IPS-18a (cell line): ENCODE measurements at regions not wholly inside any gene's neighbourhood (a gene's known extent, or its start where the extent isn't known, plus 50 kb on each side); places are given as distances from the start of the nearest gene placed in this dataset.
A peak's percentile ranks its signal among the peaks of the same experiment; 100 is the strongest.
"Not testable (repeated sequence)": the region's sequence is repeated elsewhere in the genome, so short reads cannot be mapped to it uniquely, and the experiment has no call there.

Experiments
- H3K27ac ChIP-seq: one replicate; pipeline ENCODE4 v1.5.1; 2013; ENCODE audit warnings: low read length
- H3K27me3 ChIP-seq: one replicate; pipeline ENCODE4 v1.6.1; 2013; ENCODE audit warnings: mild to moderate bottlenecking, low read length; ENCODE audit not compliant: control insufficient read depth, insufficient read depth
- H3K36me3 ChIP-seq: one replicate; pipeline ENCODE4 v1.6.1; 2013; ENCODE audit warnings: low read depth, low read length; ENCODE audit not compliant: control insufficient read depth
- H3K4me1 ChIP-seq: one replicate; pipeline ENCODE4 v1.6.1; 2013; ENCODE audit warnings: low read depth, low read length; ENCODE audit not compliant: control insufficient read depth
- H3K4me3 ChIP-seq: one replicate; pipeline ENCODE4 v1.5.1; 2013; ENCODE audit warnings: low read length
- H3K9ac ChIP-seq: one replicate; pipeline ENCODE4 v1.6.1; 2013; ENCODE audit warnings: mild to moderate bottlenecking, low read length, moderate library complexity
- H3K9me3 ChIP-seq: one replicate; pipeline ENCODE4 v1.6.1; 2013; ENCODE audit warnings: low read depth, low read length; ENCODE audit not compliant: control insufficient read depth

DNA sequence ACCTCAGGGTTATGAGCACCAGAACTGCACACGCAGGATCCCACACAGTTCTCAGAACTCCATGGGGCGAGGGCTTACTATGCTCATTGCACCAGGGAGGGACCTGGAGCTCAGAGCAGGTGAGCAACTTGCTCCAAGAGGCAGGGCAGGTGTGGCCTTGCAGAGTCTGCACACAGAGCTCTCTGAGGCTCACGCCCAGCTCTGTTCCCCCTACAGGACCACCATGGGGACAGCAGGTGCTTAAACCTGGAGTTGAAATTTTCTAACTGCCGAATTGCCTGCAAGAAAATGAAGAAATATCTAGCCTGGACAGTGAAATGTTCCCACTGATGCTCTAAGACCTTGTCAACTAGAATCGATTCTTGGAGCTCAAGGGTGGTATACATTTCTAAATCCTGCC lies 49.9 kb upstream of the MSMB start:
- H3K27ac ChIP-seq, H3K4me3 ChIP-seq, H3K27me3 ChIP-seq, H3K36me3 ChIP-seq, H3K9ac ChIP-seq, H3K4me1 ChIP-seq, H3K9me3 ChIP-seq: not testable (repeated sequence)

- Histone ChIP-seq H3K27me3 (no peaks in the 10 kb centered on the region), H3K27ac (no peak overlapping the region), H3K9ac (no peak overlapping the region), H3K4me1 (no peaks in the 10 kb centered on the region), H3K4me3 (no peak overlapping the region), H3K36me3 (no peaks in the 10 kb centered on the region), H3K9me3 (no peaks in the 10 kb centered on the region)
Observed at GRCh38 chr10:46096446-46096845, 50.4 kb upstream of the MSMB start.

- Histone ChIP-seq H3K4me1 (no peaks in the 10 kb centered on the region), H3K9ac (no peak overlapping the region), H3K4me3 (no peak overlapping the region), H3K27me3 (no peaks in the 10 kb centered on the region), H3K9me3 (no peaks in the 10 kb centered on the region), H3K27ac (no peak overlapping the region), H3K36me3 (no peaks in the 10 kb centered on the region)
Observed at GRCh38 chr10:46096909-46097575, 51.0 kb upstream of the MSMB start.

- H3K4me1 ChIP-seq, result no peaks in the 10 kb centered on the region
- H3K27ac ChIP-seq, result no peak overlapping the region
- no peaks in the 10 kb centered on the region for H3K9me3 ChIP-seq
- no peak overlapping the region for H3K4me3 ChIP-seq
- H3K36me3 ChIP-seq, result no peaks in the 10 kb centered on the region
- no peaks in the 10 kb centered on the region for H3K27me3 ChIP-seq
- no peak overlapping the region for H3K9ac ChIP-seq
Observed at GRCh38 chr10:46097576-46098317, 51.7 kb upstream of the MSMB start.

- Histone ChIP-seq H3K9ac (no peak overlapping the region), H3K27ac (no peak overlapping the region), H3K27me3 (no peaks in the 10 kb centered on the region), H3K4me3 (no peak overlapping the region), H3K4me1 (no peaks in the 10 kb centered on the region), H3K36me3 (no peaks in the 10 kb centered on the region), H3K9me3 (no peaks in the 10 kb centered on the region)
Observed at GRCh38 chr10:46098386-46098785, 52.3 kb upstream of the MSMB start.

- H3K4me3 ChIP-seq, H3K9ac ChIP-seq, H3K4me1 ChIP-seq, H3K36me3 ChIP-seq, H3K27ac ChIP-seq, H3K27me3 ChIP-seq, H3K9me3 ChIP-seq: not testable (repeated sequence)
Observed at GRCh38 chr10:46098925-46099324, 52.9 kb upstream of the MSMB start.

DNA sequence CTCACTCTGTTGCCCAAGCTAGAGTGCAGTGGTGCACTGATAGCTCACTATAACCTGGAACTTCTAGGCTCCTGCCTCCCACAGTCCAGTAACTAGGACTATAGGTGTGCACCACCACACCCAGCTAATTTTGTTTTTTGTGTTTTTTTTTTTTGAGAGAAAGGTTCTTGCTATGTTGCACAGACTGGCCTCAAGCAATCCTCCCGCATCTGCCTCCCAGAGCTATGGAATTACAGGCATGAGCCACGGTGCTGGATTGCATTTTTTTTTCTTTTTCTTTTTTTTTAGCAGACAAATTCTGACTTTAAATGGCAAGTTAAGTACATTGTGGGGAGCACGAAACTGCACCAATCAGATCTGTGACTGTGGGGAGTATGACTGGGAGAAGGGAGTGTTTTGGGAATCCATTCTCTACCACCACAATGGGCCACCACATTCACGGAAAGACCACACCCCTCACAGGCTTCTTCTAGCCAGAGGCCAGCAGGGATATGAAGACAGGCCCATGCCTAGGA lies 58.1 kb upstream of the MSMB start:
- no peaks in the 10 kb centered on the region for H3K36me3 ChIP-seq
- peaks cover 36% of the 10 kb centered on the region for H3K27me3 ChIP-seq
- H3K27ac ChIP-seq, result no peak overlapping the region
- H3K9me3 ChIP-seq, result no peaks in the 10 kb centered on the region
- no peak overlapping the region for H3K4me3 ChIP-seq
- H3K9ac ChIP-seq, result no peak overlapping the region
- H3K4me1 ChIP-seq, result peaks cover 7% of the 10 kb centered on the region

DNA sequence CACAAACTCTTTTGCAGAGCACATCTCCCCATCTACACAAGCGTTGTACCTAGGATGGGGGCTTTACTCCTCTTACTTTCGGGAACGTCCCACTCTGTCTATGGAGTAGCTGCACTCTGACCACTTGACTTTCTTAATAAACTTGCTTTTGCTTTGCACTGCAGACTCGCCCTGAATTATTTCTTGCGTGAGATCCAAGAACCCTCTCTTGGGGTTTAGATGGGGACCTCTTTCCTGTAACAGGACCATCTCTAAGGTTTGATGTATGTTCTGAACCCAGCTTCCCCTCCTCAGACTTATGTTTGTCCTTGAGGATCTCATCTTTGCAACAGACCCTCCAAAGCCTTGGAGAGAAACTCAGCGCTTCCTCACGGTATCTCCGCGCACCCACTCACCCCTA lies 59.3 kb upstream of the MSMB start:
- not testable (repeated sequence) for H3K9me3 ChIP-seq, H3K4me1 ChIP-seq

GRCh38 chr10:46105856-46106409 lies 59.9 kb upstream of the MSMB start:
- Histone ChIP-seq H3K27me3 (peaks cover 36% of the 10 kb centered on the region), H3K4me3 (peak overlapping the region; percentile 63)
- H3K36me3 ChIP-seq, H3K27ac ChIP-seq, H3K4me1 ChIP-seq, H3K9ac ChIP-seq, H3K9me3 ChIP-seq: not testable (repeated sequence)

More for the DNA sequence above, 59.3 kb upstream of the MSMB start:
- peak overlapping the region; percentile 63 for H3K4me3 ChIP-seq
- H3K27ac ChIP-seq, H3K9ac ChIP-seq, H3K36me3 ChIP-seq: not testable (repeated sequence)
- H3K27me3 ChIP-seq, result peaks cover 36% of the 10 kb centered on the region

GRCh38 chr10:46106410-46107255 lies 60.6 kb upstream of the MSMB start:
- Histone ChIP-seq H3K36me3 (no peaks in the 10 kb centered on the region), H3K27me3 (peaks cover 36% of the 10 kb centered on the region), H3K9ac (no peak overlapping the region), H3K9me3 (no peaks in the 10 kb centered on the region), H3K4me1 (peaks cover 7% of the 10 kb centered on the region), H3K4me3 (peak overlapping the region; percentile 63), H3K27ac (no peak overlapping the region)

DNA sequence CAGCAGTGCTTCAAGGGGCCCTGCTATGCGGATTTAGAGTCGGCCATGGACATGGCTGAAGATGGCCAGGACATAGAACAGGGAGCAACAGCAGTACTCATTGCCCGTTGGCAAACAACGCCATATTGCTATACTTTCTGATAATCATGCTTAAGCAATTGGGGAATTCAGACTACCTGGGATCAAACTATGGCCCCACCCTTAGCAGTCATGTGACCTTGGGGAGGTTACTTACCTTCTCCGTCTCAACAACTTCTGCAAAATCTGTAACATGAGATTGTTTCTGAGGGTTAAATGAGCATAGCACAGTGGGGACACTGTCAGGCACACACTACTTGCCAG lies 62.1 kb upstream of the MSMB start:
- not testable (repeated sequence) for H3K4me1 ChIP-seq, H3K9ac ChIP-seq, H3K36me3 ChIP-seq, H3K4me3 ChIP-seq, H3K27ac ChIP-seq, H3K9me3 ChIP-seq
- peaks cover 36% of the 10 kb centered on the region for H3K27me3 ChIP-seq
